Nephron progenitor cell (in vitro differentiated cells): ENCODE measurements at regions not wholly inside any gene's neighbourhood (a gene's known extent, or its start where the extent isn't known, plus 50 kb on each side); places are given as distances from the start of the nearest gene placed in this dataset.
"Not testable (repeated sequence)": the region's sequence is repeated elsewhere in the genome, so short reads cannot be mapped to it uniquely, and the experiment has no call there.

Experiments used
- DNase-seq: peaks from one replicate; pipeline ENCODE4 v3.0.0; 2021
- H3K27ac Mint-ChIP-seq: 2 replicates; pipeline ENCODE4 v1.8.0; 2021; ENCODE audit warnings: mild to moderate bottlenecking, moderate library complexity, mixed read lengths
- H3K27me3 Mint-ChIP-seq: 2 replicates; pipeline ENCODE4 v1.8.0; 2021; ENCODE audit warnings: mild to moderate bottlenecking, low read depth, mixed read lengths; ENCODE audit not compliant: poor library complexity
- H3K36me3 Mint-ChIP-seq: 2 replicates; pipeline ENCODE4 v1.8.0; 2021; ENCODE audit warnings: low read depth, mixed read lengths
- H3K4me1 Mint-ChIP-seq: 2 replicates; pipeline ENCODE4 v1.8.0; 2021; ENCODE audit warnings: mixed read lengths
- H3K4me3 Mint-ChIP-seq: 2 replicates; pipeline ENCODE4 v1.8.0; 2021; ENCODE audit warnings: mild to moderate bottlenecking, moderate library complexity, mixed read lengths
- H3K9me3 Mint-ChIP-seq: 2 replicates; pipeline ENCODE4 v1.8.0; 2021; ENCODE audit warnings: mild to moderate bottlenecking, moderate library complexity, mixed read lengths
- TF ChIP-seq, protein P1 (sequence below): fragments of 200-600 bp; sonication (generic); IDR thresholded peaks from 2 replicates; pipeline ENCODE4 v1.5.0; 2021; ENCODE audit warnings: antibody characterized with exemption

DNA sequence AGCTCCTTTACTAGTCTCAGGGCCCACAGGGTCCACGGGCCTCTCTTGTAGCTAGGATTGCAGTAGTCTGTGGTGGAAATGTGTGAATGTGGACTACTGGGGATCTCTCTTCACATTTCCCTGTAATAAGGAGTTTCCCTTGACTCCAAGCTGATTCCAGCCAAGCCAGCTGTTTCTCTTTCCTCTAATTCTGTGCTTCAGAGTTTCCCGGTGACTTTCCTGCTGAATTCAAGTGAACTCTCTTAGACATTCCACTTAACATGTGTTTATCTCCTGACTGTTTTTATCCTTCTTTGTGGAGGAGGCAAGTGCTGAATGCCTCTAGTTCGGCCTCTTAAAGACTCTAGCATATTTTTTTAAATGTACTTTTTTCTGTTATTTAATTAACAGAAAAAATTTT, 354.0 kb upstream of the RGS18 start:
- TF ChIP-seq, protein P1, sequence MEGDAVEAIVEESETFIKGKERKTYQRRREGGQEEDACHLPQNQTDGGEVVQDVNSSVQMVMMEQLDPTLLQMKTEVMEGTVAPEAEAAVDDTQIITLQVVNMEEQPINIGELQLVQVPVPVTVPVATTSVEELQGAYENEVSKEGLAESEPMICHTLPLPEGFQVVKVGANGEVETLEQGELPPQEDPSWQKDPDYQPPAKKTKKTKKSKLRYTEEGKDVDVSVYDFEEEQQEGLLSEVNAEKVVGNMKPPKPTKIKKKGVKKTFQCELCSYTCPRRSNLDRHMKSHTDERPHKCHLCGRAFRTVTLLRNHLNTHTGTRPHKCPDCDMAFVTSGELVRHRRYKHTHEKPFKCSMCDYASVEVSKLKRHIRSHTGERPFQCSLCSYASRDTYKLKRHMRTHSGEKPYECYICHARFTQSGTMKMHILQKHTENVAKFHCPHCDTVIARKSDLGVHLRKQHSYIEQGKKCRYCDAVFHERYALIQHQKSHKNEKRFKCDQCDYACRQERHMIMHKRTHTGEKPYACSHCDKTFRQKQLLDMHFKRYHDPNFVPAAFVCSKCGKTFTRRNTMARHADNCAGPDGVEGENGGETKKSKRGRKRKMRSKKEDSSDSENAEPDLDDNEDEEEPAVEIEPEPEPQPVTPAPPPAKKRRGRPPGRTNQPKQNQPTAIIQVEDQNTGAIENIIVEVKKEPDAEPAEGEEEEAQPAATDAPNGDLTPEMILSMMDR, result no peak
- Mint-ChIP-seq H3K27ac (no peak overlapping the region), H3K4me1 (no peaks in the 10 kb centered on the region), H3K9me3 (no peaks in the 10 kb centered on the region), H3K36me3 (no peaks in the 10 kb centered on the region), H3K27me3 (no peaks in the 10 kb centered on the region), H3K4me3 (no peak overlapping the region)
- no peak for DNase-seq

DNA sequence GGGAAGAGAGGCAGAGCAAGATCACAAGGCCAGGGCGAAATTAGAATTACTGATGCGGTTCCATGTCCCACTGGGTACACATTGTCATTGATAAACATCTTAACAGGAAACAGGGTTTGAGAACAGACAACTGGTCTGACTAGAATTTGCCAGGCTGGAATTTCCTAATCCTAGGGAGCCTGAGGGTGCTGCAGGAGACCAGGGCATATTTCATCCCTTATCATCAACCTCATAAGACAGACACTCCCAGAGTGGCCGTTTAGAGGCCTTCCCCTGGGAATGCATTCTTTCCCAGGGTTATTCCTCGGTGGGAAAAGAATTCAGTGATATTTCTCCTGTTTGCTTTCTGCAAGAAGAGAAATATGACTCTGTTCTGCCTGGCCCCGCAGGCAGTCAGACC, 344.7 kb upstream of the RGS18 start:
- Mint-ChIP-seq H3K4me1 (peaks cover 16% of the 10 kb centered on the region), H3K9me3 (peaks cover 23% of the 10 kb centered on the region)
- not testable (repeated sequence) for H3K4me3 Mint-ChIP-seq

DNA sequence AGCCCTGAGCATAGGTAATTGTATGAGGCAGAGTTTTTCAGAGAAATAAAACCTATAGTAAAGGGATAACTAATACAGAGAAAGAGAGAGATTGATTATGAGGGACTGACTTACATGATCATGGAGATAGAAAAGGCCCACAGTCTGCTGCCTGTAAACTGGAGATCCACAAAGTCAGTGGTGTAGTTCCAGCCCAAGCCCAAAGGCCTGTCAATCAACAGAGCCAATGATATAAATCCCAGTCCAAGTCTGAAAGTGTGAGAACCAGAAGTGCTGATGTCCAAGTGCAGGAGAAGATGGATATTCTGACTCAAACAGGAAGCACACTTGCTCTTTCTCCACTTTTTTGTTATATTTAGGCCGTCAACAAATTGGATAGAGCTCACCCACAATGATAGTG, 340.1 kb upstream of the RGS18 start:
- Mint-ChIP-seq H3K9me3 (peaks cover 15% of the 10 kb centered on the region), H3K36me3 (peaks cover 3% of the 10 kb centered on the region), H3K27ac (no peak overlapping the region), H3K4me1 (peaks cover 20% of the 10 kb centered on the region), H3K27me3 (no peaks in the 10 kb centered on the region), H3K4me3 (no peak overlapping the region)
- TF ChIP-seq, protein P1, result no peak
- DNase-seq, result no peak

More for the DNA sequence above, 344.7 kb upstream of the RGS18 start:
- not testable (repeated sequence) for H3K36me3 Mint-ChIP-seq, H3K27me3 Mint-ChIP-seq, H3K27ac Mint-ChIP-seq
- peak; percentile 5 for DNase-seq

DNA sequence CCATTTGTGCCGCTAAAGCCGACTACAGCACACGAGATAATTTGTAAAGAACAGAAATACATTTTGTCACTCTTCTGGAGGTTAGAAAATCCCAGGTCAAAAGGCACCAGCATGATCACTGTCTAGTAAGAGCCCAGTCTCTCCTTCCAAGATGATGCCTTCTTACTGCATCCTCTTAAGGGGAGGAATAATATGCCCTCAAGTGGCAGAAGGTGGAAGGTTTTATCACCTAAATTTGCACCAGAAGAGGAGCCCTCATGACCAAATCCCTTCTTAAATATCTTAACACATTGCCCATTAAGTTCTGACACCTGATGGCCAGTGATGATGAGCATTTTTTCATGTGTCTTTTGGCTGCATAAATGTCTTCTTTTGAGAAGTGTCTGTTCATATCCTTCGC, 326.7 kb upstream of the RGS18 start:
- Mint-ChIP-seq H3K4me3 (no peak overlapping the region), H3K9me3 (no peaks in the 10 kb centered on the region), H3K36me3 (no peaks in the 10 kb centered on the region), H3K27me3 (no peaks in the 10 kb centered on the region), H3K27ac (peak overlapping the region; percentile 60), H3K4me1 (no peaks in the 10 kb centered on the region)
- TF ChIP-seq, protein P1, result no peak
- no peak for DNase-seq

DNA sequence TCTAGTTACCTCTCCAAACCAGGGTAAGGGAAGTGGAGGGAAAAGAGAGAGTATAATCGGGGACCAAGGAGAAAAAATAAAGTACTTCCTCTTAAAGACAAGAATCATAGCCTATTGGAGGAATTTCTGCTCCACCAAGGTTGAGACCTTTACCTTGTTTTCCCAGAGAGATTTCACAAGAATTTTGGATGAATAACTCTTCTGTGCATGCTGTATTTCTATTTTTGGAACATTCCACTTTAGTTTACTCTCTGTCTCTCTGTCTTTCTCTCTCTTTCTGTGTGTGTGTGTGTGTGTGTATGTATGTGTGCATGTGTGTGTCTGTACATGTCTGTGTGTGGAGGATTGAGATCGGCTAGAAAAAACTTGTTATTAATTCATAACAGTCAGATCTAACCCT, 318.4 kb upstream of the RGS18 start:
- H3K4me3 Mint-ChIP-seq, result no peak overlapping the region
- no peaks in the 10 kb centered on the region for H3K9me3 Mint-ChIP-seq
- H3K27me3 Mint-ChIP-seq, result no peaks in the 10 kb centered on the region
- H3K27ac Mint-ChIP-seq, result no peak overlapping the region
- TF ChIP-seq, protein P1, result no peak
- H3K36me3 Mint-ChIP-seq, result no peaks in the 10 kb centered on the region
- H3K4me1 Mint-ChIP-seq, result no peaks in the 10 kb centered on the region
- DNase-seq, result no peak

DNA sequence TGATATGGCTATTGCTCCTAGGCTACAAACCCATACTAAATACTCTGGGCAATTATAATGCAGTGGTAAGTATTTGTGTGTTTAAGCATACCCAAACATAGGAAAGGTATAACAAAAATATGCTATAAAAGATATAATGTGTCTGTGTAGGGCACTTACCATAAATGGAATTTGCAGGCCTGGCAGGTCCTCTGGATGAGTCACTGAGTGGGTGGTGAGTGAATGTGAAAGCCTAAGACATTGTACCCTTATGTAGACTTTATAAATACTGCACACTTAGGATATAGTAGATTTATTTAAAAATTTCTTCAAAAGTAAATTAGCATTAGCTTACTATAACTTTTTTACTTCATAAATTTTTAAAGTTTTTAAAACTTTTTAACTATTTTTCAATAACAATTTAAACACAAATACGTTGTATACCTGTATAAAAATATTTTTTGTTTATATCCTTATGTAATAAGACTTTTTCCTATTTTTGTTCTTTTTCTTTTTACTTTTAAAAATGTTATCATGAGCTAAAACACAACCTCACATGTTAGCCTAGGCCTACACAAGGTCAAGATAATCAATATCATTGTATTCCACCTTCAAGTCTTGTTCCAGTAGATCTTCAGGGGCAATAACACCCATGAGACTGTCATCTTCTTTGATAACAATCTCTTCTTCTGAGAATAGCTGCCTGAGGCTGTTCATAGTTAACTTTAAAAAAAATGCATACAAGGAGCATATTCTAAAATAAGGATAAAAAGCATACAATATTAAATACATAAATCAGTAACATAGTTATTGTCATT, 306.3 kb upstream of the RGS18 start:
- Mint-ChIP-seq H3K4me3 (no peak overlapping the region), H3K27ac (no peak overlapping the region)

More for the DNA sequence above, 306.3 kb upstream of the RGS18 start:
- Mint-ChIP-seq H3K9me3 (no peaks in the 10 kb centered on the region), H3K4me1 (no peaks in the 10 kb centered on the region), H3K27me3 (no peaks in the 10 kb centered on the region), H3K36me3 (no peaks in the 10 kb centered on the region)
- TF ChIP-seq, protein P1, result no peak
- no peak for DNase-seq
